ENCODE measurements at regions not wholly inside any gene's neighbourhood (a gene's known extent, or its start where the extent isn't known, plus 50 kb on each side); places are given as distances from the start of the nearest gene placed in this dataset.

- TF ChIP-seq CTCF (IDR thresholded peaks at IDR 0.05; ENCODE audit: insufficient read depth, low read depth, low read length), result no peak
- no peak for TF ChIP-seq EZH2 (IDR thresholded peaks at IDR 0.05; ENCODE audit: insufficient read depth, low read length)
- H3K4me3 ChIP-seq (ENCODE audit: insufficient read depth, low read depth, low read length), result no peak overlapping the region
- no peak overlapping the region for H3K27ac Mint-ChIP-seq (ENCODE audit: unreplicated experiment)
- H3K9me3 Mint-ChIP-seq (ENCODE audit: unreplicated experiment), result no peaks in the 10 kb centered on the region
- no peak overlapping the region for H3K9ac ChIP-seq (ENCODE audit: low read length)
- DNase-seq (ENCODE audit: low read depth), result no peak
- no peaks in the 10 kb centered on the region for H3K9me3 ChIP-seq (ENCODE audit: insufficient read depth, low read depth, low read length)
- no peak for FAIRE-seq
- H3K36me3 ChIP-seq (ENCODE audit: insufficient read depth, low read length), result no peaks in the 10 kb centered on the region
- no peaks in the 10 kb centered on the region for H3K27me3 Mint-ChIP-seq (ENCODE audit: low read depth, unreplicated experiment)
- no peak overlapping the region for H3K27ac ChIP-seq (ENCODE audit: low read depth, low read length)
- no peaks in the 10 kb centered on the region for H4K20me1 ChIP-seq (ENCODE audit: insufficient read depth, low read length)
- no peaks in the 10 kb centered on the region for H3K27me3 ChIP-seq (ENCODE audit: insufficient read depth, low read length)
- no peak overlapping the region for H3K4me2 ChIP-seq (ENCODE audit: low read length)
- H3K36me3 Mint-ChIP-seq (ENCODE audit: low read depth, unreplicated experiment), result no peaks in the 10 kb centered on the region
- no peaks in the 10 kb centered on the region for H3K4me1 ChIP-seq (ENCODE audit: insufficient read depth, low read length)
- H3K4me3 Mint-ChIP-seq (ENCODE audit: unreplicated experiment), result no peak overlapping the region
- no peaks in the 10 kb centered on the region for H3K79me2 ChIP-seq (ENCODE audit: insufficient read depth, low read length)
- no peak overlapping the region for H2AFZ ChIP-seq (ENCODE audit: low read depth, low read length)
- peaks cover 3% of the 10 kb centered on the region for H3K4me1 Mint-ChIP-seq (ENCODE audit: low read depth, unreplicated experiment)
Measured at GRCh38 chr4:151564321-151564720, 155.3 kb downstream of the FHIP1A start.

- Mint-ChIP-seq H3K9me3 (ENCODE audit: unreplicated experiment) (no peaks in the 10 kb centered on the region), H3K36me3 (ENCODE audit: low read depth, unreplicated experiment) (no peaks in the 10 kb centered on the region), H3K4me3 (ENCODE audit: unreplicated experiment) (no peak overlapping the region), H3K27me3 (ENCODE audit: low read depth, unreplicated experiment) (no peaks in the 10 kb centered on the region), H3K27ac (ENCODE audit: unreplicated experiment) (no peak overlapping the region), H3K4me1 (ENCODE audit: low read depth, unreplicated experiment) (no peaks in the 10 kb centered on the region)
- Histone ChIP-seq H3K27ac (ENCODE audit: low read depth, low read length) (no peak overlapping the region), H4K20me1 (ENCODE audit: insufficient read depth, low read length) (no peaks in the 10 kb centered on the region), H2AFZ (ENCODE audit: low read depth, low read length) (no peak overlapping the region), H3K79me2 (ENCODE audit: insufficient read depth, low read length) (no peaks in the 10 kb centered on the region), H3K27me3 (ENCODE audit: insufficient read depth, low read length) (no peaks in the 10 kb centered on the region), H3K9ac (ENCODE audit: low read length) (no peak overlapping the region), H3K4me1 (ENCODE audit: insufficient read depth, low read length) (no peaks in the 10 kb centered on the region), H3K36me3 (ENCODE audit: insufficient read depth, low read length) (no peaks in the 10 kb centered on the region), H3K4me2 (ENCODE audit: low read length) (no peak overlapping the region), H3K4me3 (ENCODE audit: insufficient read depth, low read depth, low read length) (no peak overlapping the region), H3K9me3 (ENCODE audit: insufficient read depth, low read depth, low read length) (no peaks in the 10 kb centered on the region)
- FAIRE-seq (no peak), DNase-seq (ENCODE audit: low read depth) (no peak)
- TF ChIP-seq EZH2 (IDR thresholded peaks at IDR 0.05; ENCODE audit: insufficient read depth, low read length) (no peak), CTCF (IDR thresholded peaks at IDR 0.05; ENCODE audit: insufficient read depth, low read depth, low read length) (no peak)
Measured at GRCh38 chr4:151565583-151565982, 156.6 kb downstream of the FHIP1A start.

GRCh38 chr4:151566053-151566452 lies 157.1 kb downstream of the FHIP1A start:
- no peaks in the 10 kb centered on the region for H3K27me3 Mint-ChIP-seq (ENCODE audit: low read depth, unreplicated experiment)
- FAIRE-seq (no peak), DNase-seq (ENCODE audit: low read depth) (no peak)
- H3K4me3 ChIP-seq (ENCODE audit: insufficient read depth, low read depth, low read length), result no peak overlapping the region
- H3K9me3 ChIP-seq (ENCODE audit: insufficient read depth, low read depth, low read length), result no peaks in the 10 kb centered on the region
- H3K4me3 Mint-ChIP-seq (ENCODE audit: unreplicated experiment), result no peak overlapping the region
- no peak overlapping the region for H3K9ac ChIP-seq (ENCODE audit: low read length)
- no peak overlapping the region for H3K4me2 ChIP-seq (ENCODE audit: low read length)
- TF ChIP-seq EZH2 (IDR thresholded peaks at IDR 0.05; ENCODE audit: insufficient read depth, low read length) (no peak), CTCF (IDR thresholded peaks at IDR 0.05; ENCODE audit: insufficient read depth, low read depth, low read length) (no peak)
- H4K20me1 ChIP-seq (ENCODE audit: insufficient read depth, low read length), result no peaks in the 10 kb centered on the region
- H3K36me3 ChIP-seq (ENCODE audit: insufficient read depth, low read length), result no peaks in the 10 kb centered on the region
- no peak overlapping the region for H2AFZ ChIP-seq (ENCODE audit: low read depth, low read length)
- no peaks in the 10 kb centered on the region for H3K4me1 ChIP-seq (ENCODE audit: insufficient read depth, low read length)
- no peaks in the 10 kb centered on the region for H3K9me3 Mint-ChIP-seq (ENCODE audit: unreplicated experiment)
- no peaks in the 10 kb centered on the region for H3K27me3 ChIP-seq (ENCODE audit: insufficient read depth, low read length)
- H3K27ac Mint-ChIP-seq (ENCODE audit: unreplicated experiment), result no peak overlapping the region
- H3K4me1 Mint-ChIP-seq (ENCODE audit: low read depth, unreplicated experiment), result no peaks in the 10 kb centered on the region
- H3K36me3 Mint-ChIP-seq (ENCODE audit: low read depth, unreplicated experiment), result no peaks in the 10 kb centered on the region
- no peaks in the 10 kb centered on the region for H3K79me2 ChIP-seq (ENCODE audit: insufficient read depth, low read length)
- no peak overlapping the region for H3K27ac ChIP-seq (ENCODE audit: low read depth, low read length)

All from astrocyte (in vitro differentiated cells and primary cell).